Urinary bladder (tissue), 3 donors: ENCODE measurements at regions not wholly inside any gene's neighbourhood (a gene's known extent, or its start where the extent isn't known, plus 50 kb on each side); places are given as distances from the start of the nearest gene placed in this dataset.

Experiments used
- DNase-seq: peaks from one replicate; pipeline ENCODE4 v3.0.0-alpha.2; 2015; ENCODE audit errors: extremely low spot score
- H3K27ac ChIP-seq: one replicate; pipeline ENCODE4 v1.5.1; 2013; ENCODE audit warnings: low read depth, mild to moderate bottlenecking, moderate library complexity
- H3K36me3 ChIP-seq: one replicate; pipeline ENCODE4 v1.6.1; 2013; ENCODE audit warnings: mild to moderate bottlenecking, moderate library complexity; ENCODE audit not compliant: insufficient read depth
- H3K4me1 ChIP-seq: one replicate; pipeline ENCODE4 v1.6.1; 2013; ENCODE audit warnings: mild to moderate bottlenecking, moderate library complexity; ENCODE audit not compliant: insufficient read depth
- H3K4me3 ChIP-seq: one replicate; pipeline ENCODE4 v1.5.1; 2013; ENCODE audit warnings: low read depth, low read length
- WGBS: extraction: QIAGEN DNeasy Blood & Tissue Kit; methylation state at CpG from one replicate; pipeline ENCODE4 v1.1.7; 2013; 5-methylcytosine and 5-hydroxymethylcytosine counted together
- donor health status: healthy with polysubstance abuse.
- donor health status: healthy.

GRCh38 chr3:180804916-180805315 lies 107.6 kb upstream of the FXR1 start:
- Histone ChIP-seq H3K4me3 (no peak overlapping the region), H3K4me1 (no peaks in the 10 kb centered on the region)
- peak; percentile 7 for DNase-seq

GRCh38 chr3:180808823-180809575 lies 103.5 kb upstream of the FXR1 start:
- H3K4me3 ChIP-seq: no peak overlapping the region
- DNase-seq: no peak
- no peaks in the 10 kb centered on the region for H3K4me1 ChIP-seq
- H3K27ac ChIP-seq: no peak overlapping the region
- no peaks in the 10 kb centered on the region for H3K36me3 ChIP-seq
- WGBS: 46% methylated on average over 1 of the region's 1 CpG

More at GRCh38 chr3:180804916-180805315, 107.6 kb upstream of the FXR1 start:
- WGBS: 14% methylated on average over 6 of the region's 6 CpGs
- Histone ChIP-seq H3K27ac (no peak overlapping the region), H3K36me3 (no peaks in the 10 kb centered on the region)

- 94% methylated on average over 15 of the region's 15 CpGs for WGBS
- H3K27ac ChIP-seq: no peak overlapping the region
- H3K4me1 ChIP-seq: no peaks in the 10 kb centered on the region
- H3K36me3 ChIP-seq: no peaks in the 10 kb centered on the region
- no peak overlapping the region for H3K4me3 ChIP-seq
- DNase-seq: no peak
Observed at GRCh38 chr3:180820400-180820799, 92.1 kb upstream of the FXR1 start.

- no peak for DNase-seq
- no peaks in the 10 kb centered on the region for H3K36me3 ChIP-seq
- H3K4me1 ChIP-seq: no peaks in the 10 kb centered on the region
- no peak overlapping the region for H3K27ac ChIP-seq
- WGBS: 77% methylated on average over 2 of the region's 2 CpGs
- H3K4me3 ChIP-seq: no peak overlapping the region
Observed at GRCh38 chr3:180825964-180826363, 86.5 kb upstream of the FXR1 start.

- no peak overlapping the region for H3K4me3 ChIP-seq
- no peaks in the 10 kb centered on the region for H3K4me1 ChIP-seq
- no peak overlapping the region for H3K27ac ChIP-seq
- WGBS: 80% methylated on average over 3 of the region's 3 CpGs
- no peak for DNase-seq
- no peaks in the 10 kb centered on the region for H3K36me3 ChIP-seq
Observed at GRCh38 chr3:180827171-180827570, 85.3 kb upstream of the FXR1 start.

GRCh38 chr3:180828001-180828720 lies 84.3 kb upstream of the FXR1 start:
- Histone ChIP-seq H3K36me3 (no peaks in the 10 kb centered on the region), H3K27ac (no peak overlapping the region), H3K4me1 (no peaks in the 10 kb centered on the region), H3K4me3 (no peak overlapping the region)
- WGBS: 96% methylated on average over 36 of the region's 36 CpGs
- no peak for DNase-seq

- H3K36me3 ChIP-seq: no peaks in the 10 kb centered on the region
- H3K4me3 ChIP-seq: no peak overlapping the region
- H3K27ac ChIP-seq: no peak overlapping the region
- WGBS: 94% methylated on average over 43 of the region's 43 CpGs
- no peak for DNase-seq
- H3K4me1 ChIP-seq: no peaks in the 10 kb centered on the region
Observed at GRCh38 chr3:180828723-180829408, 83.6 kb upstream of the FXR1 start.

- no peak for DNase-seq
- no peaks in the 10 kb centered on the region for H3K36me3 ChIP-seq
- H3K4me1 ChIP-seq: no peaks in the 10 kb centered on the region
- H3K27ac ChIP-seq: no peak overlapping the region
- WGBS: 89% methylated on average over 37 of the region's 37 CpGs
- no peak overlapping the region for H3K4me3 ChIP-seq
Observed at GRCh38 chr3:180829409-180830405, 82.8 kb upstream of the FXR1 start.

- Histone ChIP-seq H3K4me1 (no peaks in the 10 kb centered on the region), H3K4me3 (no peak overlapping the region), H3K36me3 (no peaks in the 10 kb centered on the region), H3K27ac (no peak overlapping the region)
- 74% methylated on average over 2 of the region's 2 CpGs for WGBS
- DNase-seq: no peak
Observed at GRCh38 chr3:180835501-180835900, 77.0 kb upstream of the FXR1 start.

- H3K4me1 ChIP-seq: no peaks in the 10 kb centered on the region
- no peak for DNase-seq
- no peak overlapping the region for H3K4me3 ChIP-seq
- no peaks in the 10 kb centered on the region for H3K36me3 ChIP-seq
- no peak overlapping the region for H3K27ac ChIP-seq
- WGBS: 84% methylated on average over 1 of the region's 1 CpG
Observed at GRCh38 chr3:180836766-180837165, 75.7 kb upstream of the FXR1 start.

- DNase-seq: no peak
- Histone ChIP-seq H3K4me1 (no peaks in the 10 kb centered on the region), H3K4me3 (no peak overlapping the region), H3K36me3 (no peaks in the 10 kb centered on the region), H3K27ac (no peak overlapping the region)
- WGBS: 59% methylated on average over 2 of the region's 2 CpGs
Observed at GRCh38 chr3:180854887-180855286, 57.6 kb upstream of the FXR1 start.

- Histone ChIP-seq H3K4me3 (no peak overlapping the region), H3K27ac (no peak overlapping the region), H3K36me3 (no peaks in the 10 kb centered on the region), H3K4me1 (no peaks in the 10 kb centered on the region)
- no peak for DNase-seq
- 12% methylated on average over 2 of the region's 2 CpGs for WGBS
Observed at GRCh38 chr3:180855364-180855763, 57.1 kb upstream of the FXR1 start.

GRCh38 chr3:180855956-180856355 lies 56.5 kb upstream of the FXR1 start:
- DNase-seq: no peak
- no peak overlapping the region for H3K4me3 ChIP-seq
- no peaks in the 10 kb centered on the region for H3K4me1 ChIP-seq
- 70% methylated on average over 3 of the region's 3 CpGs for WGBS
- H3K36me3 ChIP-seq: no peaks in the 10 kb centered on the region
- no peak overlapping the region for H3K27ac ChIP-seq
